ENCODE measurements at regions not wholly inside any gene's neighbourhood (a gene's known extent, or its start where the extent isn't known, plus 50 kb on each side); places are given as distances from the start of the nearest gene placed in this dataset.

DNA sequence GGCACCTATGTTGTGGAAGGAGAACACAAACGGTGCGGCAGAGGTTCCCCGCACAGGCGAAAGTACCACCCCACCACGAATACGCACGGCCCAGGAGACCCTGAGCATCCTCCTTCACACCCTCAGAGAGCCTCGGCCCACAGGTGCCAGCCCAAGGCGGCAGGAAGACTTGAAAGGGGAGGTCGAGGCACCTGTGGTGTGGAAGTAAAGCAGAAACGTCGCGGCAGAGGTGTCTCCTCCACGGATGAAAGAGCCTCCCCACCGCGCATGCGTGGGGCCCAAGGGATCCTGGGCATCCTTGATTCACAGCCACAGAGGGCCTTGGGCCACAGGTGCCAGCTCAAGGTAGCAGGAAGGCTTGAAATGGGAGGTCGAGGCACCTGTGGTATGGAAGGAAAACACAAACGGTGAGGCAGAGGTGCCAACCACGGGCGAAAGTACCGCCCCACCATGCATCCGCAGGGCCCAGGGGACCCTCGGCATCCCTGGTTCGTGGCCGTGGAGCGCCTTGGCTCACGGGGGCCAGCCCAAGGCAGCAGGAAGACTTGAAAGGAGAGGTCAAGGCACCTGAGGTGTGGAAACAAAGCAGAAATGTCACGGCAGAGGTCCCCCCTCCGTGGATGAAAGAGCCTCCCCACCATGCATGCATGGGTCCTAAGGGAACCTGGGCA is 380.1 kb downstream of the ALG10 start:
- no peak for DNase-seq (ENCODE audit: low spot score)

DNA sequence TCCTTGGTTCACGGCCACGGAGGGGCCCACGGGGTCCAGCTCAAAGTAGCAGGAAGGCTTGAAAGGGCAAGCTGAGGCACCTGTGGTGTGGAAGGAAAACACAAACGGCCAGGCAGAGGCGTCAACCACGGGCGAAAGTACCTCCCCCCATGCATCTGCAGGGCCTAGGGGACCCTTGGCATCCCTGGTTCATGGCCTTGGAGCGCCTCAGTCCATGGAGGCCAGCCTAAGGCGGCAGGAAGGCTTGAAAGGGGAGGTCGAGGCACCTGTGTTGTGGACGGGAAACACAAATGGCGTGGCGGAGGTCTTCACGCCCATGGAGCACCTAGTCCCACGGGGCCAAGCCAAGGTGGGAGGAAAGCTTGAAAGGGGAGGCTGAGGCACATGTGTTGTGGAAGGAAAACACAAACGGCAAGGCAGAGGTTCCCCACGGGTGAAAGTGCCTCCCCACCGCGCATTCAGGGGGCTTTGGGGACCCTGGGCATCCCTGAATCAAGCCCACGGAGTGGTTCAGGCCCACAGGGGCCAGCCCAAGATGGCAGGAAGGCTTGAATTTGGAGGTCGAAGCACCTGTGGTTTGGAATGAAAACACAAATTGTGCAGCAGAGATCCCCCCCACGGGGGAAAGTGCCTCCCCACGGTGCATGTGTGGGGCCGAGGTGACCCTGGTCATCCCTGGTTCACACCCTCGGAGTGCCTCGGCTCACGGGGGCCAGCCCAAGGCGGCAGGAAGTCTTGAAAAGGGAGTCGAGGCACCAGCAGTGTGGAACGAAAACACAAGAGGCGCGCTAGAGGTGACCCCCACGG is 380.8 kb downstream of the ALG10 start:
- intact Hi-C loops (cut with micrococcal nuclease; ENCODE audit: unreplicated experiment) (no loop called here), in situ Hi-C loops (cut with HindIII; ENCODE audit: extremely low pct_ligation_motif_present, low pct_unique_long_range_greater_than_20kb) (loop anchor here (25.0 kb wide), 1 partner anchor 184 kb away; no protein-coding TSS in a partner anchor)
- 8% methylated on average over 15 of the region's 33 CpGs for WGBS (ENCODE audit: low lambda C conversion rate)
- Histone ChIP-seq H2AFZ (ENCODE audit: low read length) (no peak overlapping the region), H3K4me2 (ENCODE audit: low read depth, low read length) (no peak overlapping the region), H3K4me1 (ENCODE audit: insufficient read depth, low read length) (no peaks in the 10 kb centered on the region), H3K36me3 (replicated peaks in 1 of 2; ENCODE audit: control insufficient read depth in 1 of 2, insufficient read depth in 2 of 2, low read length in 2 of 2) (no peaks in the 10 kb centered on the region), H3K9ac (ENCODE audit: insufficient read depth, low read depth, low read length) (no peak overlapping the region), H3K79me2 (ENCODE audit: insufficient read depth, low read length) (no peaks in the 10 kb centered on the region), H3K4me3 (replicated peaks in 1 of 3; ENCODE audit: insufficient read depth in 1 of 3, low read depth in 2 of 3, low read length in 3 of 3) (no peak overlapping the region), H4K20me1 (ENCODE audit: insufficient read depth, low read length) (no peaks in the 10 kb centered on the region), H3K27me3 (ENCODE audit: control insufficient read depth in 1 of 2, insufficient read depth in 2 of 2, low read length in 2 of 2) (no peaks in the 10 kb centered on the region; a peak in 1 of 5 replicates), H3K9me3 (ENCODE audit: low read length) (peaks cover 59% of the 10 kb centered on the region), H3K27ac (ENCODE audit: extremely low read length, insufficient read depth, low read length) (no peak overlapping the region)
- no TSS peak for BruUV-seq (replicated peaks)
- POLR2A ChIA-PET: no interaction called here
- CTCF ChIA-PET (ENCODE audit: low intra/inter-chr PET ratio, low total read pairs): no interaction called here
- DNase-seq (ENCODE audit: low spot score) (no peak), ATAC-seq (no peak), FAIRE-seq (no peak)
- TF ChIP-seq, protein P1, sequence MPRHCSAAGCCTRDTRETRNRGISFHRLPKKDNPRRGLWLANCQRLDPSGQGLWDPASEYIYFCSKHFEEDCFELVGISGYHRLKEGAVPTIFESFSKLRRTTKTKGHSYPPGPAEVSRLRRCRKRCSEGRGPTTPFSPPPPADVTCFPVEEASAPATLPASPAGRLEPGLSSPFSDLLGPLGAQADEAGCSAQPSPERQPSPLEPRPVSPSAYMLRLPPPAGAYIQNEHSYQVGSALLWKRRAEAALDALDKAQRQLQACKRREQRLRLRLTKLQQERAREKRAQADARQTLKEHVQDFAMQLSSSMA (CRISPR knock-in tag; IDR thresholded peaks at IDR 0.05): no peak
- no peak for TF ChIP-seq RXRA (CRISPR knock-in tag; IDR thresholded peaks at IDR 0.05)
- TF ChIP-seq ZNF160 (CRISPR knock-in tag; IDR thresholded peaks at IDR 0.05): no peak
- TF ChIP-seq, protein P2, sequence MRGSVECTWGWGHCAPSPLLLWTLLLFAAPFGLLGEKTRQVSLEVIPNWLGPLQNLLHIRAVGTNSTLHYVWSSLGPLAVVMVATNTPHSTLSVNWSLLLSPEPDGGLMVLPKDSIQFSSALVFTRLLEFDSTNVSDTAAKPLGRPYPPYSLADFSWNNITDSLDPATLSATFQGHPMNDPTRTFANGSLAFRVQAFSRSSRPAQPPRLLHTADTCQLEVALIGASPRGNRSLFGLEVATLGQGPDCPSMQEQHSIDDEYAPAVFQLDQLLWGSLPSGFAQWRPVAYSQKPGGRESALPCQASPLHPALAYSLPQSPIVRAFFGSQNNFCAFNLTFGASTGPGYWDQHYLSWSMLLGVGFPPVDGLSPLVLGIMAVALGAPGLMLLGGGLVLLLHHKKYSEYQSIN (CRISPR knock-in tag; IDR thresholded peaks at IDR 0.05; ENCODE audit: borderline replicate concordance): no peak
- TF ChIP-seq, protein P3, sequence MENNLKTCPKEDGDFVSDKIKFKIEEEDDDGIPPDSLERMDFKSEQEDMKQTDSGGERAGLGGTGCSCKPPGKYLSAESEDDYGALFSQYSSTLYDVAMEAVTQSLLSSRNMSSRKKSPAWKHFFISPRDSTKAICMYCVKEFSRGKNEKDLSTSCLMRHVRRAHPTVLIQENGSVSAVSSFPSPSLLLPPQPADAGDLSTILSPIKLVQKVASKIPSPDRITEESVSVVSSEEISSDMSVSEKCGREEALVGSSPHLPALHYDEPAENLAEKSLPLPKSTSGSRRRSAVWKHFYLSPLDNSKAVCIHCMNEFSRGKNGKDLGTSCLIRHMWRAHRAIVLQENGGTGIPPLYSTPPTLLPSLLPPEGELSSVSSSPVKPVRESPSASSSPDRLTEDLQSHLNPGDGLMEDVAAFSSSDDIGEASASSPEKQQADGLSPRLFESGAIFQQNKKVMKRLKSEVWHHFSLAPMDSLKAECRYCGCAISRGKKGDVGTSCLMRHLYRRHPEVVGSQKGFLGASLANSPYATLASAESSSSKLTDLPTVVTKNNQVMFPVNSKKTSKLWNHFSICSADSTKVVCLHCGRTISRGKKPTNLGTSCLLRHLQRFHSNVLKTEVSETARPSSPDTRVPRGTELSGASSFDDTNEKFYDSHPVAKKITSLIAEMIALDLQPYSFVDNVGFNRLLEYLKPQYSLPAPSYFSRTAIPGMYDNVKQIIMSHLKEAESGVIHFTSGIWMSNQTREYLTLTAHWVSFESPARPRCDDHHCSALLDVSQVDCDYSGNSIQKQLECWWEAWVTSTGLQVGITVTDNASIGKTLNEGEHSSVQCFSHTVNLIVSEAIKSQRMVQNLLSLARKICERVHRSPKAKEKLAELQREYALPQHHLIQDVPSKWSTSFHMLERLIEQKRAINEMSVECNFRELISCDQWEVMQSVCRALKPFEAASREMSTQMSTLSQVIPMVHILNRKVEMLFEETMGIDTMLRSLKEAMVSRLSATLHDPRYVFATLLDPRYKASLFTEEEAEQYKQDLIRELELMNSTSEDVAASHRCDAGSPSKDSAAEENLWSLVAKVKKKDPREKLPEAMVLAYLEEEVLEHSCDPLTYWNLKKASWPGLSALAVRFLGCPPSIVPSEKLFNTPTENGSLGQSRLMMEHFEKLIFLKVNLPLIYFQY (CRISPR knock-in tag; IDR thresholded peaks at IDR 0.05; ENCODE audit: borderline replicate concordance): no peak
- TF ChIP-seq ZNF282 (IDR thresholded peaks at IDR 0.05; ENCODE audit: partially characterized antibody): no peak
- no peak for TF ChIP-seq FOXJ3 (CRISPR knock-in tag; IDR thresholded peaks at IDR 0.05; ENCODE audit: borderline replicate concordance)
- no peak for TF ChIP-seq ZNF569 (CRISPR knock-in tag; IDR thresholded peaks at IDR 0.05; ENCODE audit: borderline replicate concordance)
- TF ChIP-seq NR2F2 (IDR thresholded peaks at IDR 0.05; ENCODE audit: borderline replicate concordance, low read depth): no peak
- no peak for TF ChIP-seq HNRNPH1 (optimal IDR thresholded peaks at IDR 0.05; ENCODE audit: low read depth, low read length)

More for the DNA sequence above, 380.1 kb downstream of the ALG10 start:
- TF ChIP-seq PLRG1 (conservative IDR thresholded peaks at IDR 0.05): no peak
- no peak overlapping the region for H3K4me2 ChIP-seq (ENCODE audit: low read depth, low read length)
- in situ Hi-C loops (cut with HindIII; ENCODE audit: extremely low pct_ligation_motif_present, low pct_unique_long_range_greater_than_20kb) (loop anchor here (25.0 kb wide), 1 partner anchor 185 kb away; no protein-coding TSS in a partner anchor), intact Hi-C loops (cut with micrococcal nuclease; ENCODE audit: unreplicated experiment) (no loop called here)
- no peaks in the 10 kb centered on the region for H3K36me3 ChIP-seq (replicated peaks in 1 of 2; ENCODE audit: control insufficient read depth in 1 of 2, insufficient read depth in 2 of 2, low read length in 2 of 2)
- no peak overlapping the region for H3K27ac ChIP-seq (ENCODE audit: extremely low read length, insufficient read depth, low read length)
- POLR2A ChIA-PET: no interaction called here
- ATAC-seq: no peak
- H3K9me3 ChIP-seq (ENCODE audit: low read length): peaks cover 51% of the 10 kb centered on the region
- H2AFZ ChIP-seq (ENCODE audit: low read length): no peak overlapping the region
- no peaks in the 10 kb centered on the region for H3K79me2 ChIP-seq (ENCODE audit: insufficient read depth, low read length)
- WGBS (ENCODE audit: low lambda C conversion rate): 23% methylated on average over 16 of the region's 30 CpGs
- no peak for FAIRE-seq
- H3K27me3 ChIP-seq (ENCODE audit: control insufficient read depth in 1 of 2, insufficient read depth in 2 of 2, low read length in 2 of 2): no peaks in the 10 kb centered on the region; a peak in 2 of 5 replicates
- no TSS peak for BruUV-seq (replicated peaks)
- H3K4me1 ChIP-seq (ENCODE audit: insufficient read depth, low read length): no peaks in the 10 kb centered on the region
- no peaks in the 10 kb centered on the region for H4K20me1 ChIP-seq (ENCODE audit: insufficient read depth, low read length)
- H3K9ac ChIP-seq (ENCODE audit: insufficient read depth, low read depth, low read length): no peak overlapping the region
- CTCF ChIA-PET (ENCODE audit: low intra/inter-chr PET ratio, low total read pairs): no interaction called here
- no peak overlapping the region for H3K4me3 ChIP-seq (replicated peaks in 1 of 3; ENCODE audit: insufficient read depth in 1 of 3, low read depth in 2 of 3, low read length in 3 of 3)

All from HepG2 (cell line).